Cardiac septum (tissue), 1 donor: ENCODE measurements at regions not wholly inside any gene's neighbourhood (a gene's known extent, or its start where the extent isn't known, plus 50 kb on each side); places are given as distances from the start of the nearest gene placed in this dataset.
"Not testable (repeated sequence)": the region's sequence is repeated elsewhere in the genome, so short reads cannot be mapped to it uniquely, and the experiment has no call there.

Experiments
- DNase-seq: peaks from one replicate; pipeline ENCODE4 v3.0.0-alpha.2; 2020; ENCODE audit warnings: low spot score
- intact Hi-C: fragments of 100-400 bp; cut with DNase I; formaldehyde crosslinking; loops from one replicate; pipeline ENCODE4 v1.14.0; 2022
- donor health status: DM: no; HTN: no; CAD: no.

- DNase-seq = no peak
- intact Hi-C loops = no loop called here
Observed at GRCh38 chr6:81892891-81893290, 140.4 kb upstream of the TENT5A start.

GRCh38 chr6:81891874-81892273 is 139.4 kb upstream of the TENT5A start:
- DNase-seq = no peak
- intact Hi-C loops = no loop called here

GRCh38 chr6:81890846-81891245 is 138.4 kb upstream of the TENT5A start:
- intact Hi-C loops = no loop called here
- no peak for DNase-seq

- intact Hi-C loops = no loop called here
- no peak for DNase-seq
Observed at GRCh38 chr6:81889377-81890053, 137.0 kb upstream of the TENT5A start.

GRCh38 chr6:81886909-81887308 is 134.4 kb upstream of the TENT5A start:
- DNase-seq, intact Hi-C loops: not testable (repeated sequence)

GRCh38 chr6:81886157-81886556 is 133.7 kb upstream of the TENT5A start:
- intact Hi-C loops = no loop called here
- no peak for DNase-seq

- DNase-seq = no peak
- intact Hi-C loops = no loop called here
Observed at GRCh38 chr6:81881660-81882059, 129.2 kb upstream of the TENT5A start.

GRCh38 chr6:81878479-81878878 is 126.0 kb upstream of the TENT5A start:
- intact Hi-C loops = no loop called here
- DNase-seq = no peak

- DNase-seq = no peak
- intact Hi-C loops = no loop called here
Observed at GRCh38 chr6:81876971-81877370, 124.5 kb upstream of the TENT5A start.

GRCh38 chr6:81875782-81876293 is 123.4 kb upstream of the TENT5A start:
- intact Hi-C loops = no loop called here
- no peak for DNase-seq

GRCh38 chr6:81869749-81870508 is 117.4 kb upstream of the TENT5A start:
- intact Hi-C loops, DNase-seq: not testable (repeated sequence)

- no peak for DNase-seq
- intact Hi-C loops = no loop called here
Observed at GRCh38 chr6:81865712-81866111, 113.2 kb upstream of the TENT5A start.

GRCh38 chr6:81864124-81864523 is 111.6 kb upstream of the TENT5A start:
- no peak for DNase-seq
- intact Hi-C loops = no loop called here

GRCh38 chr6:81863123-81863522 is 110.6 kb upstream of the TENT5A start:
- intact Hi-C loops = no loop called here
- DNase-seq = no peak

GRCh38 chr6:81861281-81861680 is 108.8 kb upstream of the TENT5A start:
- no peak for DNase-seq
- intact Hi-C loops = no loop called here

GRCh38 chr6:81859884-81860283 is 107.4 kb upstream of the TENT5A start:
- intact Hi-C loops = loop anchor here (5.0 kb wide), 1 partner anchor 47 kb away; no protein-coding TSS in a partner anchor
- DNase-seq = no peak

- DNase-seq = no peak
- intact Hi-C loops = loop anchor here (5.0 kb wide), 1 partner anchor 49 kb away; no protein-coding TSS in a partner anchor
Observed at GRCh38 chr6:81857812-81858211, 105.3 kb upstream of the TENT5A start.

- intact Hi-C loops = loop anchor here (5.0 kb wide), 1 partner anchor 50 kb away; no protein-coding TSS in a partner anchor
Observed at GRCh38 chr6:81856872-81857271, 104.4 kb upstream of the TENT5A start.

GRCh38 chr6:81854474-81854873 is 102.0 kb upstream of the TENT5A start:
- no peak for DNase-seq
- intact Hi-C loops = no loop called here

More at GRCh38 chr6:81856872-81857271, 104.4 kb upstream of the TENT5A start:
- DNase-seq = no peak

- no peak for DNase-seq
- intact Hi-C loops = no loop called here
Observed at GRCh38 chr6:81853975-81854374, 101.5 kb upstream of the TENT5A start.

- intact Hi-C loops = no loop called here
- DNase-seq = no peak
Observed at GRCh38 chr6:81849248-81849647, 96.8 kb upstream of the TENT5A start.
